GM21717 (cell line): ENCODE measurements at regions not wholly inside any gene's neighbourhood (a gene's known extent, or its start where the extent isn't known, plus 50 kb on each side); places are given as distances from the start of the nearest gene placed in this dataset.

Experiments
- ATAC-seq: cut with Tn5 transposase; IDR thresholded peaks from one replicate; pipeline ENCODE4 v1.9.1; 2021; ENCODE audit warnings: mild to moderate bottlenecking, moderate library complexity; ENCODE audit not compliant: unreplicated experiment

DNA sequence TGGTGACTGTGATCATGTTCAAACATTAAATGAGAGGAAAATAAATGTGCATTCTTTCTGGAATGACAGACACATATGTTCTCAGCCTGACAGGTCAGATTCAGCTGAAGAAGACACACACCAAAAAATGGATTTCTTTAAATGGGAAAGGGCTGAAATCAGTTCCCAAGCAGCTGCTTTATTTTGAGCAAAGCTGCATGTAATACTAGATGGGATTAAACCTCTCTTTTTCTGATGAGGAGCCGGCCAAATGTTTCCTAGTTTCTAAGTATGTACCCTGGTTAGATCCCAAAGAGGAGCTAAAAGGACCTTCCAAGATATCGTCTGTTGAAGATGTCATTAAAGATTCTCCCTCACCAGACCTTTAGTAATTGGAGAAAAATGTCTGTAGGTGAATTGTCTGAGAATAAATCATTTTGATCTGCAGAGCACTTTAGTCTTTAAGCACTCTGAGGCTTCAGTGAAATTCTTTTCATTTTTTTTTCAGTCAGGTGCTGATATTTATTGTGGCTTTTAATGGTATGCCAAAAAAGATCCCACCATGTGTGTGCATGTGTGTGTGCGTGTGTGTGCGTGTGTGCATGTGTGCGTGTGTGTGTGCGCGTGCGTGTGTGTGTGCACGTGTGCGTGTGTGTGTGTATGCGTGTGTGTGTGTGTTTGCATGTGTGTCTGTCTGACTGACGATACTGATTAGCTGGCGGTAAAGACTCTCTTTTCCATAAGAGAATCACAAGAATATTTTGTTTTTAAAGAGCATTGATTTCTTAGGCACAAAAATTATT lies 175.8 kb downstream of the IRS1 start:
- ATAC-seq: no peak

DNA sequence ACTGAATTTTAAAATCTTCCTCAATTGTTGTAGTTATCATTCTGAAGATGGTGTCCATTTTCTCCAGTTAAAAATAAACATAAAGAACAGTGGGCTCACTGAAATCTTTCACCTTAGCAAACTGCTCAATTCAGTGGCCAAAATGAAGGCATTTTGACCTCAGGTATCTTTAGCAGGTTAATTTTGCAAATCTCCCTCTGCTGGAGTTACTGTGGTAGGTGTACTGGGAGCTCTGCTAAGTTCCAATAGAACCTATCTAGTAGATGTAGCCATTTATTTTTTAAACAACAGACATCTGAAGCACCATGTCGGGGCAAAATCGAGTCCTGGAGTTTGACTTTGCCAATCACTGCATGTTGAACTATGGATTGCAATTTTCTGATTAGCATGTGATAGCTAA lies 177.1 kb downstream of the IRS1 start:
- ATAC-seq: no peak

DNA sequence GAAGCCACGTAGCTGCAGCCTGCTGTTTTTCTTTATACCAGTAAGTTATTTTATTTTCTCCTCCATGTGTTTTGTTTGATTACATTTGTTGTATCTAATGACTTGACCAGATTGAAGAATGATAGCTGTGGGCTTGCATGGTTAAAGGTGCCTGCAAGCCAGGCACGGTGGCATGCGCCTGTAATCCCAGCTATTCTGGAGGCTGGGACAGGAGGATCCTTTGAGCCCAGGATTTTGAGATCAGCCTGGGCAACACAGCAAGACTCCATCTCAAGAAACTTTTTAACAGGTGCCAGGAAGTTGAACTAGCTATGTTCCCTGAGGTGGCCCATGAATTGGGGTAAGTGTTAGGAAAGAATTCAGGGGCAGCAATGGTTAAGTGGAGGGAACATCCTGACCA lies 179.4 kb downstream of the IRS1 start:
- ATAC-seq: no peak

DNA sequence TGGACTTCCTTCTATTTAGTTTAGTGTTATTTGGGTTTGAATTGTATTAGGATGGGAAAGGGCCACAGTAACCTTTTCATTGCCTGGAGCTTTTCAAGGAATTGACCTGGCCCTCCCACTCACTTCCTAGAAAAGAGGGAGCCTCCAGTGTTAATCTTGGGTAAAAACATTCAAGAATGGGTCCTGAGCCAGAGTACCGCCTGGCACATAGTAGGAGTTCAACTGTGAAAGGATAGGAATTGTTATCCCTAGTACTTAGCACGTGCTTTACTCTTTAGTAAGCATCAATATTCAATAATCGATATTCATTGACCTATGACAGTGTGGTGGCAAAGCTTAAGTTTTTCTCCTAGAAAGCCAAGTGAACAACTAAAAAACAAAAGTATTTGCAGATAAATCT lies 179.9 kb downstream of the IRS1 start:
- ATAC-seq: no peak

DNA sequence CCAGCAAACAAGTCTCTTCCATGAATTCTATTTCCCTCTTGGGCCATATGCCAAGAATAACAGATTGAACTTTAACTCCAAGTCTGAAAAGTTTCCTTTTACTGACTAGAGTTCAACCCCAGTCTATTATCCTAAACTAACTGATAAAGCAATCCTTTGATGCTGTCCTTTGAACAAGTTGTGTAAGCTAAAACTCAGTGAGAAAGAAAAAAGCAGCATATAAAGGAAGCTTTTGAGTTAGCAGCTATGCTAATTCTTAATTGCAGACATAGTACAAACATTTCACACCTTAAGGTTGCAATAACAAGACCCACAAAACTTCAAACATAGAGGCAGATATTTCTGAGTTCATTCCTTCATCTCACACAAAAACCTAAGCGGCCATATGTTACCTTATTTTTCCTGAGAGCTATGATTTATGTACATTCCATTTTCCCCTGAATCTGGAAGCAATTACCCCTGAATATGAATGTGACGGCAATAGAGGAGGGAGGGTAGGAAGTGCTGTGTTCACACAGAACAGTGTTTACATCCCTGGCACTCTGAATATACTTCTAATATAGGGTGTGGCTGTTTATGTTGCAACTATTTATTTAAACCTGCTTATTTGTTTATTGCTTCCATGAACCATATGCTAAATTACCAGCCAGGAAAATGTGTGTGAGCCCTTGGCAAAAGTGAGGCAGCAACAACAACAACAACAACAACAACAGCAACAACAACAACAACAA lies 180.6 kb downstream of the IRS1 start:
- ATAC-seq: no peak

DNA sequence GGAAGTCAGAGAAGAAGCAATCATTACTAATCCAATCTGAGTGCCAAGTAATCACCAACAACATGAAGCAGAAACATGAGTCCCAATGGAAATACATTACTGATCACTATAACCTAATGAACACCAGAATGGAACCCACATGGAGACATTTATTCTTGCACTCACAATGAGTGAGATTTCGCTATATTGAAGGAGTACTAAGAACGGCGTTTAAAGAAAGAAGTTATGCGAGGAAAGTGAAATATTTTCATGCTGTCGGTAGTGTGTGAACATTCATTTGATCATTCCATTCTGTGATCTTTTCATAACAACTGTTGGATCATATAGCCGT lies 181.1 kb downstream of the IRS1 start:
- ATAC-seq: no peak

DNA sequence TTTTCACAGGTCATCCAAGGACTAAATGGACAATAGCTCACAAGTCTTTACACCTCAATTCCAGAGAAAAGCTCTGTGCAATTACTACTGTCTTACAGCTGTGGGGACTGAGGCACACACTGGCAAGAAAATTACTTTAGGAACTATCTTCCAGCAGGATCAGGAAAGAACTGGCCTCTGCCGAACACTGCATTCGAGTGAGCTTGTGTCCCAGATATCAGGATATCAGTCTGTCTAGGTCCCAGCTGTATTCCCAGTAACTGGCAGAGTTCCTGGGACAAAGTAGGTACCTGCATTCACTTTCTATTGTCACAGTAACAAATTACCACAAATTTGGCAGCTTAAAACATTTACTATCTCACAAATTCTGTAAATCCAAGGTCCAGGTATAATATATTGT lies 183.7 kb downstream of the IRS1 start:
- ATAC-seq: no peak

DNA sequence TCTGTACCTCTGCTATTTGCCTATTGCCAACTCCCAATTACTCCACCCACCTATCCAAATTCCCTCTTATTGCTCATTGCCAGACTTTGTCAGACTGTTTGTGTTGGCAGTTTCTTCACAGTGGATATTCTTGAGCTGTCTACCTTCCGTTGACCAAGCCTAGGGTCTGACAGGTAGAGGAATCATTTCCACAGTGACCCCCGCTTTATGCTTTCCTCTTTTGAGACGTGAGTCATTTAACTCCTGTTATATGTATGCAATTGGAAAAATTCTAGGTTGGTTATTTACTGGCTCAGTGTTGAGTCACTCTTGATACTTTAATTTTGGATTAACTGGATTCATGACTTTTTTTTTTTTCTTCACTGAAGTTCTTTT lies 187.7 kb downstream of the IRS1 start:
- ATAC-seq: no peak

DNA sequence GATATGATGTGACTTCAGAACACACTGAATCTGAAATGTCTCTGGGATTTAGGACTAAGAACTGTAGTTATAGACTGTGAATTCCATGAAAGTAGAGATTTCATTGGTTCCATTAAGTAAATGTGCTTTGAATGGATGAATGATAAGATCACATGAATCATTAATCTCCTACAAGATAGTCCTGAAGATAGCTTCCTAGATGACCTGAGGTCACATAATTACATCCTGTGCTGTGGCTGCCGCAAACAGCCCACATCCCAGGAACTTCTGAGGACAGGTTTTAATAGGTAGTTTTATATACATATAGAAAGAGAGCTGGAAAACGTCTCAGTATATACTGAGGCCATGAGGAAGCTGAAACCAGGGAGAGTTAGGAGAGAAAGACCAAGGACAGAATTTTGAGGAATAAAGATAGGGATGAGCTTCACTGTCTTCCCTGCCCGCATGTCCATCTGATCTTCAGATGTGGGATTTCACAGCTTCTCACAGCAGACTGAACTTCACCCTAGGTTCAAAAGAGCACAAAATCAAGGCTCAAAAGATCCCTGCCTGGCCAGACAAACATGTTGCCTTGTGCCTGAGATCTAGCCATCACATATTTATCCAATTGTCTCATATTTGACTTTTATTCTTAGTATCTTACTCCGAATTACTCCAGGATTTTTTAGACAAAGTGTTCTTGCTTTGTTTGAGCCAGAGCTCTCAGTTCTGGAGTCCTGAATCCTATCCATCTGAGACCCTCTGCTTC lies 188.2 kb downstream of the IRS1 start:
- ATAC-seq: no peak

DNA sequence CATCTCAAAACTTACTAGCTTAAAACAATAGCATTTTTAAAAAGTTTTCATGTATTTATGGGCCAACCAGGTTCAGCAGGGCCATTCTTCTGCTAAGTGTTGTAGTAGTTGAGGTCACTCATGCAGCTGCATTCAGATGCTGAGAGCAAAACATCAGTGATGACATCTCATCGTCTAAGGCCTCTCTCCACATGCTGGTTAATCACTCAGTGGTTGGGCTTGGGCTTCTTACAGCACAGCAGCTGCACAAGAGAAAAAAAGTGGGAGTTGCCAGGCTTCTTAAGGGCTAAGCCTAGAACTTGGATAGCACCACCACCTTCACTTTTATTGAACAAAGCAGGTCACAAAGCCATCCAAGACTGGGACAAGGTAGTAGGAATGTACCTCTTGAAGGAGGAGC lies 190.3 kb downstream of the IRS1 start:
- no peak for ATAC-seq

DNA sequence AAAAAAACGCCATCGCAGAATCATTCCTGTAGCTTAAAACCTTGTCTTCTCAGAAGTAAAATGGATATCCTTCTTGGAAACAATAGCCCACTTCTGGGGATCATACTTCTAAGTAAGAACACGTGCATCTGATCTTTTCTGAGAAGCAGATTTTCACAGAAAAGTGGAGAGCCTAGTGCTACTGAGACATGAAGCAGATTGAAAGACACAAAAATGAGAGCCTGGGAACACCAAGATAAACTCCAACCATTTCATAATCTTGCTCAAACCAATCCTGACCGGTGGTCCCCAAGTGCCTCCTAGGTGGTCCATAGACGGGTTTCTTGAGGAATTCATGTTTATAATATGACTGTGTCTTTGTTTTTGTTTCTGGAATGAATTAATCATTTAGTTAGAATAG lies 191.2 kb downstream of the IRS1 start:
- no peak for ATAC-seq

DNA sequence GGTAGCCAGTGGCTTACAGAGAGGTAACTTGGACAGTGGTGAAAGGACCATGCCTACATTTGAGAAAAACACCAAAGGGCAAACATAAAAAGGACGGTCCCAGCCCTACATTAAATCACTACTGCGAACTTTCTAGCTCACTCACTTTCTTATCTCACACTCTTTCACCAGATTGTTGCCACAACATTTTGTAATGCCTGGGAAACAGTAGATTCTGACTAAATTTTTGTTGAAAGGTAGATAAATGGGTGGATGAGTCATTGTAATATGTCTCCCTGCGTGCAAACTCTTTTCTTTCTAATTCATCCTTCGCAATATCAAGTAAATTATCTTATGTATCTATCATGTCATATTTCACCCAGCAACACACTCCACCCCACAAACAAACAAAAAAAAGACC lies 192.2 kb downstream of the IRS1 start:
- no peak for ATAC-seq

DNA sequence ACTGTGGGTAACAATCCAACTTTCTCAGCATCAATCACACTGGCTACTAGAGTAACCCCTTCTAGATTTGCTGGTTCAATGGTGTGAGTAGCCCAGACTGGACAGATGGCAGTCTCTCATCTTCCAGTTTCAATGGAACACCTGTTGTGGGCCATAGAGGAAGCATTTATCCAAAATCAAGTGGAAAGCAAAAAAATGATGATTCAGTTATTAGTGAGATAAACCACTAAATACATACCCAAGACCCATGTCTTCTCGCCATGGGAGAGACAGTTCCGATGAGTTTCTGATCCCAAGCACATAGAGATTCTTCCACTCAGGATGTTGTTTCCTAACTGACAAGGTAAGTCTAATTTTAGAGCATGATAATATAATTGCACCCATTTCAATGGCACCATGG lies 194.0 kb downstream of the IRS1 start:
- ATAC-seq: no peak

DNA sequence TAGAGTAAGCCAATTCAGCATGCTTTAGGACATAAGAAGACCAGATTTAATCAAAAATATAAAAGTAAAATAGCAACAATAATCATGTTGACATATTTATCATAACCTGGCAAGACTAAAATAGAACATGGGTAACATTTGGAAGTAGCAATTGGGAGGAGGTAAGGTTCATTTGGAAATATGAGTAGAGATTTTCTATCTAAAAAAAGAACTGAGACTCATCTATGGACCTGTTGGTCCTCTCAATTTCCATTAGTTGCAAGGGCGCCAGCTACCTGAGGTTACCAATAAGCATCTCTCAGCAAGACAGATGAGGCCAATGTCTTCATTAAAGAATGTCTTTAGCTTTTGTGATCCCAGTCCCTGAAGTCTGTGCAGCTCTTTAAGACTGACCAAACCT lies 196.0 kb downstream of the IRS1 start:
- no peak for ATAC-seq

DNA sequence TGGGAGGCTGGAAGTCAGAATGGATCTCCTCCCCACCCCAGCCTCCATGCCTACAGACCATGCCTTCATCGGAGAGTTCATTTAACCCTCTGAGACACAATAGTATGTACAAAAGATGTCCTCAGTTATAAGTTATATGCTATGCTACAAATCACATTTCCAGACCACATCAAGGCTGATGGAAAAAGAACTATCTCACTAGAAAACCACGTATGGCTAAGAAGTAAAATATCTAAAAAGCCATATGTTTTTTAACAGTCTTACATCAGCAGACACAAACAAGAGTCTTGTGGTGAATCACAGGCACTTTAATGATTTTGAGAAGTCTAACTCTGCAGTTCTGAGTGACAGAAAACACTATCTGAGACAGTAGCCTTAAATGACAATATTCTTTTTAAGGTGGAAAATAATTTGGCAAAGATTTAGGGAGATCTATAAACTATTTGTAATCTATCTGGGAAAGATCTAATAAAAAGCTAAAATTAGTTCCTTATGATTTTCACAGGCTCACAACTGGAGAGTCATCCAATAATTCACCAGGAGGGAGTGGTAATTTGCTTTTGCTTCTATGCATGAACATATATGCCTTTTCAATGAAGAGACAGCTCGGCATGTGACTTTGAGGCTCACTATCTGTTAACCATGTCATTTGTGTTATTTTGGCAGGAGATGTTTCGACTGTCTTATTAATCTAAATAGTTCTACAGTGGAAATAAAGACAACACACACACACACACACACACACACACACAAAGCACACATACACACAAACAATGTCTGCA lies 197.5 kb downstream of the IRS1 start:
- ATAC-seq: no peak

DNA sequence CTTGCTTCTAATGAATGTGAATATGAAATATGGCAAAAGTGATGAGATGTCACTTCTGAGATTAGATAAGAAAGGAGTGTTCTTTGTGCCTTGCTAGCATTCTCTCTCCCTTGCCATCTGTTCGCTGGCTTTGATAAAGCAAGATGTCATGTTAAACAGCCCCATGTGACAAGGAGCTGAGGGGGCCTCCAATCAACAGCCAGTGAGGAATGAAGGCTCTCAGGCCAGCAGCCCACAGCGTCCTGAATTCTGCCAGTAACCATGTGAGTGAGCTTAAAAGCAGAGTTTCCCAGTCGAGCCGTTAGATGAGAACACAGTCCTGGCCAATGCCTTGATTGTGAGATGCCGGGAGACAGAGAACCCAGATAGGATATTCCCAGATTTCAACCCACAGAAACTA lies 198.8 kb downstream of the IRS1 start:
- no peak for ATAC-seq

DNA sequence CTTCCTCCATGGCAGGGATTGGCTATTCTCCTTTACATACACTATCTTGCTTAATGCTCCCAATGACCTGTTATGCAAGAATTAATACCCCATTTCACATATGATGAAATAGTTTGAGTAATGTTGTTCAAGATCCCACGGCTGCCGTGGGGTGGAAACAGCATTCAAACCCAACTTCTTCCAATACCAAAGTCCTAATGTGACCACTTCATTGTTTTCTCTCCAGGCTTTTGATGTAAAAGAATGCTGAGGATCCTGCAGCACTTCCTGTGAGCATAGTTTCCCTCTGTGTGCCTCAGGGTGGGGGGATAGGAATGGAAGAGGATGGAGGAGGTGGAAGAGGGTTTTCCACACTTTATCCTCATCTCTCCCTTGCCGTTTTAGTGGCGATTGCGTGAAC lies 199.4 kb downstream of the IRS1 start:
- no peak for ATAC-seq

DNA sequence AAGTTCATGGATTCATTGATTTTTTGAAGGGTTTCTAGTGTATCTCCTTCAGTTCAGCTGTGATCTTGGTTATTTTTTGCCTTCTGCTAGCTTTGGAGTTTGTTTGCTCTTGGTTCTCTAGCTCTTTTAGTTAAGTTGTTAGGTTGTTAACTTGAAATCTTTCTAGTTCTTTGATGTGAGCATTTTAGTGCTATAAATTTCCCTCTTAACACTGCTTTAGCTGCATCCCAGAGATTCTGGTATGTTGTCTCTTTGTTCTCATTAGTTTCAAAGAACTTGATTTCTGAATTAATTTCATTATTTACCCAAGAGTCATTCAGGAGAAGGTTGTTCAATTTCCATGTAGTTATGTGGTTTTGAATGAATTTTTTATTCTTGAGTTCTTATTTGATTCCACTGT lies 210.6 kb downstream of the IRS1 start:
- no peak for ATAC-seq

DNA sequence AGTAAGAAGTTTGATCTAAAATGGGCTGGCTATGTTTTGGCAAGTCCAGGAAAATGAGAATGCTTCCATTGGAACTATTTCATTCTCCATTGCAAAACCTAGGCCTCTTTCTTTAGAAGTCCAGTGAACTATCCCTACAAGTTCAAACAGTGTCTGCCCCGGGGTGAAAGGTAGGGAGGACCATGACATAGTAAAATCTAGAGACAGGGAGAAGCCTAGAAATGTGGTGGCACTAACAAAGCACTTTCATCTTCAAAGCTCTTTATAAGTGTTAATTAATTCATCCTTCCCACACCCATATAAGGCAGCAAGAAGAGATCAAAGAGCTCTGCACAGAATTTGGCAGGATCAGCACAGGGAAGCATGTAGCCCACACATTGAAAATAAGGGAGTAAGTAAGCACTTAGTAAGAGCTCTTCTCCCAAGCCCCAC lies 214.5 kb downstream of the IRS1 start:
- no peak for ATAC-seq

DNA sequence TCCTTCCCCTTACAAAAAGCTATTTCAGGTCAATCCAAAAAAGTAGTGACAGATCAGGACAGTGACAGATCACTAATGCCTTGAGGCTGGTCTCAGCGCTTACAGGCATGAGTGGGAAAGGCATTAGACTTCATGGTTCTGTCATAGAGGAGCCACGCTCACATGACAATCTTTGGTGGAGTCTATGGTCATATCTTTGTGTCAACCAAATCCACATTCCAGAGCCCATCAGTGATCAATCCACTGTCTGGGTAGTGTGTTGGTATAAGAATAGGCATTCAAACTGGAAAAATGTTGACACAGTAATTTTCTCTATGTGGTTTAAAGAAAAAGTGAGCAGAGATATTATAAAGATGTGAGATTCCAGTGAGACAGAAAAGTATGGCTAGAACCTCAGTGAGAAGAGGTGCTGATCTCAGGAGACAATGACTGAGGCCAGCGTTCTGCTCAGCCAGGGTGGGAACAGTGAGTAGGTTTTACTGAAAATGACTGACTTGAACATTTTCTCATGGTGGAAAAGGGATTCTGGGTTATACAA lies 215.0 kb downstream of the IRS1 start:
- ATAC-seq: no peak

DNA sequence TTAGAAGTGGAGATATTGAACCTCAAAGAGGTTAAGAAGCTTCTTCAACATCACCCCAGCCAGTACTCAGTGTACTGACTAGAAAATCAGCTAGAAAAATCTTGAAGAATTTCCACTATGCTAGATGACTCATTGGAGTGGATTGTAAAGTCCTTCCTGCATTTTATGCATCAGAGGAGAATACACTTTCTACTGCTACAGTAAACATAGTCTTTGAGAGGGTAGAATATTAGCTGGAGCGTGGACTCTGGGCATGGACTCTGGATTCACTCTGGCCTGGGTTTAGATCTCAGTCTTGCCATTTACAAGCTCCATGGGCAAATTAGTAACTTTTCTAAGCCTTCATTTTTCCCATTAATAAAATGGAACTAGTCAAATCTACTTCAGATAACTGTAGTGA lies 215.9 kb downstream of the IRS1 start:
- ATAC-seq: no peak
